ENCODE measurements at regions not wholly inside any gene's neighbourhood (a gene's known extent, or its start where the extent isn't known, plus 50 kb on each side); places are given as distances from the start of the nearest gene placed in this dataset.

GRCh38 chr9:82532504-82533180 lies 530.3 kb downstream of the RASEF start:
- TF ChIP-seq CTCF (IDR thresholded peaks at IDR 0.05) (peak in 2 of 3 experiments; percentile 22 to 28), POLR2A (IDR thresholded peaks at IDR 0.05) (no peak)

Measured in testis (tissue), 2 donors.